Activated CD4-positive, alpha-beta T cell treated with anti-CD3 and anti-CD28 coated beads for 4 hours (primary cell): ENCODE measurements at regions not wholly inside any gene's neighbourhood (a gene's known extent, or its start where the extent isn't known, plus 50 kb on each side); places are given as distances from the start of the nearest gene placed in this dataset.
"Not testable (repeated sequence)": the region's sequence is repeated elsewhere in the genome, so short reads cannot be mapped to it uniquely, and the experiment has no call there.

ENCODE experiments used
- DNase-seq, 2 donors: peaks; one replicate each; pipeline ENCODE4 v3.0.0-alpha.2; 2020

DNA sequence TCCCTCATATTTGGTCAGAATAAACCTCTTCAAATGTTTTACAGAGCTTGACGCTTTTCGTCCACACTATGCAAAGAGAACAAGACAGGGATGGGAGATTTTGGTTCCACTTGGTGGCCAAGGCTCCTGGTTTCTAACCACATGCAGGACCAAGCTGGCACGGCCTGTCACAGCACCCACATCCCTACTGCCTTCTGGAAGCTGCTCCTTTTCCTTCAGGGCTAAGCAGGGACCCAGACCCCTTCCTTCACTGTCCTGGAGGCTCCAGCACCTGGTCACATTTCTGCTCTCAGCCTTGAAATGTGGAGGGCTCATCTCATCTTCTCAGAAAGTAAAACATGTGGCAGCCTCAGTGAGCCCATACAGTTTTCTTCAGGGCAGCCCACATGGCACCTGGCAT lies 50.4 kb upstream of the ARHGEF7 start:
- no peak for DNase-seq

DNA sequence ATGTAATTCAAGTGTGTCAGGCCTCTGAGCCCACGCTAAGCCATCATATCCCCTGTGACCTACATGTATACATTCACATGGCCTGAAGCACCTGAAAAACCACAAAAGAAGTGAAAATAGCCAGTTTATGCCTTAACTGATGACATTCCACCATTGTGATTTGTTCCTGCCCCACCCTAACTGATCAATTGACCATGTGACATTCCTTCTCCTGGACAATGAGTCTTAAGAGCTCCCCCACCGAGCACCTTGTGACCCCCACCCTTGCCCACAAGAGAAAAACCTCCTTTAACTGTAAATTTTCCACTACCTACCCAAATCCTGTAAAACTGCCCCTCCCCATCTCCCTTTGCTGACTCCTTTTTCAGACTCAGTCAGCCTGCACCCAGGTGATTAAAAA lies 52.1 kb upstream of the ARHGEF7 start:
- DNase-seq: no peak

DNA sequence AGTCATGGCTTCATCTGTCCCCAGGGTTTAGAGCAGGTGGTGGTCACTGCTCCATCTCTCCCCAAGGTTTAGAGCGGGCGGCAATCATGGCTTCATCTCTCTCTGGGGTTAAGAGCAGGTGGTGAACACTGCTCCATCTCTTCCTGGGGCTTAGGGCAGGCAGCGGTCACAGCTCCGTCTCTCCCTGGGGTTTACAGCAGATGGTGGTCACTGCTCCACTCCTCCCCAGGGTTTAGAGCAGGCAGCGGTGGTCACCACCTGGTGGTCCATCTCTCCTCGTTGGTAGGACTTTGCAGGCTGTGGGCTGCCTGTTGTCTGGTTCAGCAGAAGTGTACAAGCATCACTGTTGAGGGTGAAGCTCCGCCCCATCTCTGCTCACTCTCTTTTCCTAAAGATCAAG lies 52.8 kb upstream of the ARHGEF7 start:
- no peak for DNase-seq

DNA sequence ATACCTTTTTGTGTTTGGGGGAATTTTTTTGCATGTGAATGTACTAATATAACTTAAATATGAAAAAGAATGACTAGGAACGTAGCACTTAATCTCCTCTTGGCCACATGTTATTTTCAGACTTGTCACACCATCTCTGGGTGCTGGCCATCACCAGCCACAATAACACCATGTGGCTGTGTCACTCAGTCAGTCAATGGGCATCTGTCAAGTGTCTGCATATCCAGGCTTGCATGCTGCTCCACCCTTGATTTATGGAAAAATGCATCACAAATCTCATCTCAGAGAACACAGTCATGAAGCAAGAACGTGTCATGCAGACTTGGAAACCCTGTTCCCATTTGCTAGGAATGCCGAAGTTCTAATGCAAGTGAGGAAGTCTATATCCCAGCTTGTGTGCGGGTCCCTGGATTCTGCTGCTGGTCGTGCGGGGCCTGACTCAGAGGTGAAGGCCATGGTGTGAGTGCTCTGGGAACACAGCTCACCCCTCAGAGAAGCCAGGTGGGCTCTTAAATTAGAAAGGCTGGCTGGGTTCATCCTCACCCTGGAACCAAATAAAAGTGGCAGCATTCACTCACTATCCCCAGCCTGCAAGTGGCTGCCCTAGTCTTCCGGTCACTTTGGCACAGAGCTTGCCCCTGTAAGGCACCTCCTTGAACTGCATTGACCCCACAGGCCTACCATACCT lies 53.6 kb upstream of the ARHGEF7 start:
- no peak for DNase-seq

DNA sequence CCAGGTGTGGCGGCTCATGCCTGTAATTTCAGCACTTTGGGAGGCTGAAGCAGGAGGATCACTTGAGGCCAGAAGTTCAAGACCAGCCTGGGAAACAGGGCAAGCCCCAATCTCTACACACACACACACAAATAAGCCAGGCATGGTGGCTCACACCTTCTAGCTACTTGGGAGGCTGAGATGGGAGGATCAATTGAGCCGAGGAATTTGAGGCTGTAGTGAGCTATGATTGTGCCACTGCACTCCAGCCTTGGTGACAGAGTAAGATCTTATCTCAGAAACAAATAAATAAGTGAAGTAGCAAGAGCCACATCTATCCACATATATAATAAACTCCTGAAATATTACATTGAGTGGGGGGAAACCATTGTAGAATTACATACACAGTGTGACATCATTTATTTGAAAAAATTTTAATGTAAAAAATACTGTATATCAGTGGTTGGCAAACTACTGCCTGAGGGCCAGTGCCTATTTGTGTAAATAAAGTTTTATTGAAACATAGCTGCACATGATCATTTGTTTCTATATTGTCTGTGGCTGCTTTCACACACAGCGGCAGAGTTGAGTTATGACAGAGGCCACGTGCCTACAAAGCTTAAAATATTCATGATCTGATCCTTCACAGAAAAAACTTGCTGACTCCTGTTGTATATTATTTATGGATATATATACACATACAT lies 54.7 kb upstream of the ARHGEF7 start:
- DNase-seq: no peak

DNA sequence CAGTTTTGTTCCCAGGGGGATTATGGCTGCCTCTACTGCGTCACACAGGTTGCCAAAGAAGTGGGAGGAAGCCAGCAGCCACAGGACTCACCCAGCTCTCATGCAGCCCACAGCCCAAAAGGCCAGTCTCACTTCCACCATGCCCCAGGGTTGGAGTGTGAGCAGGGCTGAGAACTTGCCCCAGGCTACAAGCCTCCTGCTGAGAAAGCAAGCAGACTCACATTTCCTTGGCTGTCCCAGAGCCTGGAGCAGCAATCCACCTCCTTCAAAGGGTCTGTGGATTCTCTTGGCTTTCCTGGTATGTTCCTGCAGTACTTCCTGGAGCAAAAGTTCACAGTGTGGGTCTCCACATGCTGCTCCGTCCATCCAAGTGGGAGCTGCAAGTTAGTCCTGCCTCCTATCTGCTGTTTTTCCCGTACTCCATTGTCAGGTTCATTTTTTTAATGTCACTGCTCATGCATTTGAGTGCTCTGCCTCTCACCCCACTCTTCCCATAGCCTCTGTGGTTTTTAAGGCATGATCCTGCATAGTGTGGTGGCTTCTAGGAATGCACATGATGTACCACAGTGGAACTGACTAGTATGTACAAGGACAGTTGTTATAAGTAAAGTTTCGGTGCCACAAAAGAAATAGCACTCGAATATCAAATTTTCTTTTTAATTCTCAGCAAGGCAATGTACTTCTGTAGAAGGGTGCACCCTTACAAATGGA lies 56.2 kb upstream of the ARHGEF7 start:
- no peak for DNase-seq

DNA sequence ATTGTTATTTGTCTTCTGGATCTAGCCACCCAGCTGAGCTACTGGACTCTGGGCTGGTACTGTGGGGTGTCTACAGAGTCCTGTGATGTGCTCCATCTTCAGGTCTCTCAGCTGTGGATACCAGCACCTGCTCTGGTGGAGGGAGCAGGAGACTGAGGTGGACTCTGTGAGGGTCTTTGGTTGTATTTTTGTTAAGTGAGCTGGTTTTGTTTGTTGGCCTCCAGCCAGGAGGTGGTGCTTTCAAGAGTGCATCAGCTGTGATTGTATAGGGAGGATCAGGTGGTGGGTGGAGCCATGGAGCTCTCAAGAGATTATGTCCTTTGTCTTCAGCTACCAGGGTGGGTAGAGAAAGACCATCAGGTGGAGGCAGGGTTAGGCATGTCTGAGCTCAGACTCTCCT lies 56.8 kb upstream of the ARHGEF7 start:
- DNase-seq: not testable (repeated sequence)

DNA sequence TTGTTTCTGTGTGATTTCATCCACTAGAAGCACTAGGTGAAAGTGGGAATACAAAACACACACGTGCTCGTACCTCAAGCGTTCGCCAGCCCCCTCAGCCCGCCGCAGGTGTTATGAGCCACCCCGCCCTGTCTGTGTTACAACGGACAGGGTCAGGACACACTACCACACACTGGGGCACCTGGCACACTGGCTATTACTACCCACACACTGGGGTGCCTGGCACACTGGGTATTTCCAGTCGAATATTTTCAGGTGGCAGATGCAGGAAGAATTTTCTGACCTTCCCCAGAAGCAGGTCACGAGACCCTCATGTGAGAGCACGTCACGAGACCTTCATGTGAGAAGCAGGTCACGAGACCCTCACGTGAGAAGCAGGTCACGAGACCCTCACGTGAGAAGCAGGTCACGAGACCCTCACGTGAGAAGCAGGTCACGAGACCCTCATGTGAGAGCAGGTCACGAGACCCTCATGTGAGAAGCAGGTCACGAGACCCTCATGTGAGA lies 63.3 kb upstream of the ARHGEF7 start:
- DNase-seq: not testable (repeated sequence)

DNA sequence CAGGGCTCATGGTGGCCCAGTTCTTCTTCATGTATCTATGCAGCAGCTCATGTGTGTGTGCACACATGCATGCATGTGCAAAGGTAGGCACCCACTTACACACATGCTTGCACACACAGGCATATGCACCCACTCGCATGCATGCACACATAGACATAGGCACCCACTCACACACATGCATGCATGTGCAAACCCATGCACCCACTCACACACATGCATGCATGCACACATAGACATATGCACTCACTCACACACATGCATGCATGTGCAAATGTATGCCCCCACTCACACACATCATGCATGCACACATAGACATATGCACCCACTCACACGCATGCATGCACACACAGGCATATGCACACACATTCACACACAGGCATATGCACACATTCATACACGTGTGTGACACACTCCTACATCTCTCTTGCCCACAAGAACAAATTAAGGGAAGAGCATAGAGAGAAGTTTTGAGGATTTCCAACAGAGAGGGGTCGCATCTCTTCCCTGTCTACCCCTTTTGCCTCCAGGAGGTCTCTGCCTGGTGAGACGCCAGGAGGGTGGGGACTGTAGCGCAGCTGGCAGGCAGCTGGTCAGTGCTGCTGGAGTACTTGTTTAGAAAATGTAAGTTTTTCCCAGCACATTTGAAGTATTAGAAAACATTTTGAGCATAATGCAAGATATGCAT lies 63.9 kb upstream of the ARHGEF7 start:
- no peak for DNase-seq

DNA sequence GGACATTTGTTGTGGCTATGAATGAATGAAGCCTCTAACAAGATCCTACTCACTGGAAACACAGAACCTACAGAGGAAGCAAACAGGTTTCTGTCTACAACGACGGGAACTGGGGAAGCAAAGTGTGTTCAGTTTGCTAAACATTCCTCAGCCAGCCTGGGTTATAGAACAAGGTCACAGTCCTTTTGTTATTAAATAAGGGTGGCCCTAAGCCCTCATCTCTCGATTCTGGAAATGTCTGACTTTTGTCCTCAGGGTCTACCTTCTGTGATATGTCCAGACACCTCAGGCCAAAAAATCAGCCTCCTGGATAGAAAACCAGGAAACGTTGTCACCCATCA lies 64.6 kb upstream of the ARHGEF7 start:
- no peak for DNase-seq

DNA sequence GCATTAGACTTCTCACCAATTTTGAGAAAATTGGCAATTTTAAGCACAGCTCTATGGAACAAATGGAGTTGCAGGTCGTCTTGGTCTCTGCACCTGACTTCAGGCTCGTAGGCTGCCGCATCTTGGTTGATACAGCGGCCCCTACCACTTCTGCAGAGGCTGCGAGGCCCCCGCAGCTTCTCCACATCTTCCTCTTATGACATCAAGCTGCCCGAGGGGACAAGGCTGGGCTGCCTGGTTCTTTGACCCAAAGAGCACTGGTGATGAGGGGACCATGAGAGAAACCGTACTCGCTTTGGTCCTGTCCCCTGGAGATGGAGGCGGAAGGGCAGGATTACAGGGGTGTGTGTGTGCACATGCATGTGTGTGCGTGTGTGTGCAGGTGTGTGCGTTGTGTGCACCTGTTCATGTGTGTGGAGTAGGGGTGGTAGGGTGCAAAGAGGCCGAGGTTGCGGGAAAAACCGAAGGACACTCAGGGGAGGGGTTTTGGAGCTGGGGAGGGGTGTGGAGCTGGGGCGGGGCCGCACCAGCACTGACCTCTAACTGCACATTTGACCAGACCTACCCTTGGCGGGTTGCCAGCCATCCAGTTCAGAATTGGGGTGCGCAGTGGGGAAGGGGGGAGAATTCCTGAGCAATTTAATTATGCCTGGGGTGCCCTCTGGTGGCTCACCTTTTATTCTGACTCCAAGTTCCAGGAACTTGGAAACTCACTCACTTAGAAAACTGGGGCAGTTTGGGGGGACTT lies 65.1 kb upstream of the ARHGEF7 start:
- DNase-seq: no peak

DNA sequence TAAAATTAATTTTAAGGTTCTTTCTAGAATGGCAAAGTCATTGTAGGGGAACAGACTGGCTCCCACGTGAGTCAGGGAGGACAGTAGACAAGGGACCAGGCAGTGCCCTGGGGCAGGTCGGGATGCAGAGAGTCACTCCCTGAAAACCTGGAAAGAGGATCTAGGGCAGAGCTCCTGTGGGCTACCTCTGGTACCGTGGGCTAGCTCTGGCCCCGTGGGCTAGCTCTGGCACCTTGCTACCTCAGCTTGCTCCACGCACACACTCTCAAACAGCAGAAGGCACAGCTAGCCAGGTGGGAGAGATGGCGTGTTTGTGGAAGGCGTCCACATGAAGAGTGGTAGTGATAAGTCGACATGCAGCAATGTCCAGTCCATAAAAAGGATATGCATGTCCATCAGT lies 66.7 kb upstream of the ARHGEF7 start:
- DNase-seq: no peak

DNA sequence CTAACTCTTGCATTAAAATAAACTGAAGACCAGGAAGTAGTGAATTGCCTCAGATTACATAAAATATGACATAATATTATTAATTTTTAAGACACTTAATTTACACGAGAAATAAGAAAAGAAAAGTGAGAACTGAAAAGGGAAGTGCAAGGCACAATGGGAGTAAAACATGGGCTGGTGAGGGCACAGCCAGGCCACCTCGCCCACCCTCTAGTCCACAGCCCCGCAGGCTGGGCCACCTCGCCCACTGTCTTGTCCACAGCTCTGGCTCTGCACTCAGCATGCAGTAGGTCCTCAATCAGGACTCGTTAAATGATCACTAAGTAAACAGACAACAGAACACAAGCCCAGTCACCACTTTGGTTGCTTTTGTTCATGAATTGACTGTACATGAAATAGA lies 67.8 kb upstream of the ARHGEF7 start:
- DNase-seq: no peak

DNA sequence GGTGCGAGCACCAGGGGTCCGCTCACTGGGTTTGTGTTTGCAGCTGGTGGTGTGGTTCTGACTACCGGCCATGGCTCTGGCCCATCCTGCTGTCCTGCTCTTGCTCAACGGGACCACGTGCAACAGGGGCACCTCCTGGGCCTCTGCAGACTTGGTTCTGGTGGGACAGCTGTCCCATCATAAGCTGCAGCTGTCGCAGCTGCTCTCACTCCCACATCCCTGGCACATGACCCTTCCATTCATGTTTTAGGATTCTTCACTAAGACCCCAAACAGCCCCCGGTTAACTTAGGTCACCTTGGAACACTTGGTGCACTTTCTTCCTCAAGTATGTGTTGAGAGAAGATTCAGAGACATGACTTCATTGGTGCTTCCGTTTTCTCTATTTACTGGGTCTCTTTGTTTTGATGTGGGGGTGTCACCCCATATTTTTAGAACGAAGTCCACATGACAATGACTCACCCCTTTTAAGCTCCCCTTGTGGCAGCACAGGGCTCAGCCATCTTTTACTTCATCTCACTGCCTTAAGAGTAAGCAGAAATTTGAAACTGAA lies 68.4 kb upstream of the ARHGEF7 start:
- no peak for DNase-seq

DNA sequence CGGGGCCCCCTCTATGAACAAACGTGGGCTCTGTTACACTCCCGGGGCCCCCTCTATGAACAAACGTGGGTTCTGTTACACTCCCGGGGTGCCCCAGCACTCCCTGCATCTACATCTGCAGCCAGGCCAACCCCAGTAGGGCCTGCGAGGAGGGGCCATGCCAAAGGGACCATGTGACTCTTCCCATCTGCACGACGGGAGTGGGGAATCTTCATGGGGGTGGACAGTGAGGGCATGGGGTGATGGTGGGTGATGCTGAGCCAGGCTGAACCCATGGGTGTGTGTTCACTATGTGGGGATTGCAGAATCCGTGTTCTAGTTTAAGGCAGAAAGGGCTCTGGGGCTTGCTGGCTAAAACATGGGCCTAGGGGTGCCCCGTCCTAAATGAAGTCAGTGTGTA lies 69.9 kb upstream of the ARHGEF7 start:
- no peak for DNase-seq

DNA sequence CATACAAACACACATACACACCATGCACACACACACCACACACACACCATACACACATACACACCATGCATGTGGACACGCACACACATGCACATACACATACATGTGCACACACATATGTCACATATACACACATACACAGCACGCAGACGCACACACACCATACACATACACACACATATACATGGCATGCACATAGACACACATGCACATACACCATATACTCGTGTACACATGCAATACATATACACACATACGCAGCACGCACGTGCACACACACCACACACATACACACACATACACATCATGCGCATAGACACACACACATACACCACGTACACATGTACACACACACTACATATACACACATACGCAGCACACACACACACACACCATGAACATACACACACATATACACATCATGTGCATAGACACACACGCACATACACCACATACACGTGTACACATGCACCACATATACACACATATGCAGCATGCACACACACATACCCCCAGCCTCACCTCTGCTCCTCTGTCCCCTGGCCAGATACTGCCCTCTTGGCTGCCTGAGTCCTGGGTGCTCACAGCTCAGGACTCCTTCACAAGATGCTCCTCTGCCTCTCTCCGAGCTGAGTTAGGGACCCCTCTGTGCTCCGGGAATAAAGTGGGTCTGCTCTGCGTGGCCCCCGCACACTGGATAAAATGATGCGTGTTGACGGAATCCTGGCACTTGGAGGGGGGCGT lies 70.9 kb upstream of the ARHGEF7 start:
- DNase-seq: no peak

DNA sequence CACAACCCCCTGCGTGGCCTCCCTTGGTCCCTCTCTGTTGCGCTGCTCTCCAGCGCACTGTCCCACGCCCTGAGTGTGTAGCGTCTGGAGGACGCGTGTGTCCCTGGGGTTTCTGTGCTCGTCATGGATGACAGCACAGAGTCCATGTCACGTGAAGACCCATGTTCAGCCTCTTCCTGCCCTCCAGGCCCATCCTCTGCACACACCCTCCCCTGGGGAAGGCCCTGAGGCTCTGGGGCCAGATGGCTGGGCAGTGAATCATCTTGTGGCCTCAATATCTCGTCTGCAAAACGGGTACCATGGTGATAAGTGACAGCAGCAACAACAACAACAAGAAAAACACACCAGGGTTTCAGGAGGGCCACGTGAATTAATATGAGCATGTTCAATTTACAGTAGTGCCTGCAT lies 71.5 kb upstream of the ARHGEF7 start:
- DNase-seq: no peak

DNA sequence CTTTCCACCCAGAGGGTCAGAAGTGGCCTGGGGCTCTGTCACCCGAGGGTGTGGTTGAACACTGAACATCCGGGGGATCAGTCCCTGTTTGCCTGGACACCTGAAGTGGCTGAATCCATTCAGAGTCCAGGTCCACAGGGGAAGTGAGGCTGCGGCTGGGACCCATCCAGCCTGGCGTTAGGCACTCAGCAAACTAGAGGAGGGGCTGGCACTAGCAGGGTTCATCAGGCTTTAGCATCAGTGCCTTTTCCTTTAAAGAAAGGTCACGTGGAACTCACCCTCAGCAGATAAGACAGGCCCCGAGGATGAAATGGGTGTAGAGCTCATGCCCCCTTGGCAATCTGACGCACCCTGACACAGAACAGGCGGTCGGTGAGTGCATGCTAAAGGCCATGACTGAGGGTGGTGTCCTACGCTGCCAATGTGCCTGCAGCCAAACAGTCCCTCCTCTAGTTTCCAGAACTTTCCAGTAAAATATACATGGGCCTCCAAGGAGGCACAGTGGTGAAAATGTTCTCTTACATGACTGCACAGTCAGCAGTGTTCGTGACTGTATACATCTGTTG lies 72.4 kb upstream of the ARHGEF7 start:
- no peak for DNase-seq

DNA sequence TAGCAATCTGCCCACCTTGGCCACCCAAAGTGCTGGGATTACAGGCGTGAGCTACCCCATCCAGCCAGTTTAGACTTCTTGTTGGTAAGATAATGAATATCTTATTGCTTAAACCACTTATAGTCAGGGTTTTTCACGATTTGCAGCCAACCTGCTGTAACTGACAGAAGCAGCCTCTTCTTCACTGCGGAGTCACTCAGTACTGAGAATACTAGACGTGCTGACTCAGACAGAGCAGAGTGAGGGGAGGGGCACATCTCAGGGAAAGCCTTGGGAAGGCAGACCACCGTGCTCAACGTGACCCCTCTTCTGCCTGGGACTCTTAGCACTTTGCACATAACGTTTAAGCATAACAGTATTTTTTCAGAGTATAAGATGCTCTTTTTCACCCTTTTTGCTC lies 74.3 kb upstream of the ARHGEF7 start:
- DNase-seq: no peak

DNA sequence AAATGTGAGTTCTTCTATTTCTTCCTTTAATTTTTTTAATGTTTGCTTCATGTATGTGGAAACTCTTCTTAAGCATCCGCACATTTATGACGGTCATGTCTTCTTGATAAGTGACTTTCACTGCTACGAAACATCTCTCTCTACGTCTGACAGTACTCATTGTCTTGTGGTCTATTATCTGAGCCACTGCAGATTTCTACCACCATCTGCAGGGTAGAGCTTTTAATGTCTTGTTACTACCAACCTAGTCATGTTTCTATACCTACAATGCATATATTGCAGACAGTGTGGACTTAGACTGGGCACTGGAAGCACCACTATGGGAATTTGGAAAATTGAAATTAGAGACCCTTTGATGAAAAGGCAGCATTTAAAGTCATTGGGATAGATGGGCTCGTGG lies 75.4 kb upstream of the ARHGEF7 start:
- no peak for DNase-seq

DNA sequence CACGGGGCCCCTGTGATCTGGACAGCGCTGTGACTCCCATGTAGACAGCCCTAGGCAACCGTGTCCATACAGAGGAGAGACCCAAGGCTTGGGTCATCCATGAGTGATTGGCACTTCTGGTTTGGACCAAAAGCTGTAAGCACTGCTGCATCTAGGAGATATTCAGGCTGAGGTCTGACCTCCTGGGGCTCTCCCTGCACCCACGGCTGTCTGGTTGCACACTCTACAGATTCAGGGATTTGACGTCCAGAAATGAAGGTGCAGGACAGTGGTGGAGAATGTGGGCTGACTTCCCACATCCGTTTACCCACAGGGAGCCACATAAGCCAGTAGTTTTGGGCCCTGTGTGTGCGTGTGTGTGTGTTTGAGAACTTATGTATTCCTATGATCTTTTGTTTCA lies 76.2 kb upstream of the ARHGEF7 start:
- no peak for DNase-seq
